OCI-LY3 (cell line): ENCODE measurements at regions not wholly inside any gene's neighbourhood (a gene's known extent, or its start where the extent isn't known, plus 50 kb on each side); places are given as distances from the start of the nearest gene placed in this dataset.

Experiments
- EZH2phosphoT487 ChIP-seq: fragments of 200-600 bp; shearing (Covaris generic); IDR thresholded peaks from 2 replicates; pipeline ENCODE4 v1.6.1; 2018; ENCODE audit warnings: antibody characterized with exemption, mixed run types, low read depth
- TF ChIP-seq, protein P1 (sequence below): fragments of 200-600, 300-600 bp; sonication (generic); IDR thresholded peaks from 2 replicates; pipeline ENCODE4 v1.5.1; 2014; ENCODE audit warnings: antibody characterized with exemption, low read length, low read depth

DNA sequence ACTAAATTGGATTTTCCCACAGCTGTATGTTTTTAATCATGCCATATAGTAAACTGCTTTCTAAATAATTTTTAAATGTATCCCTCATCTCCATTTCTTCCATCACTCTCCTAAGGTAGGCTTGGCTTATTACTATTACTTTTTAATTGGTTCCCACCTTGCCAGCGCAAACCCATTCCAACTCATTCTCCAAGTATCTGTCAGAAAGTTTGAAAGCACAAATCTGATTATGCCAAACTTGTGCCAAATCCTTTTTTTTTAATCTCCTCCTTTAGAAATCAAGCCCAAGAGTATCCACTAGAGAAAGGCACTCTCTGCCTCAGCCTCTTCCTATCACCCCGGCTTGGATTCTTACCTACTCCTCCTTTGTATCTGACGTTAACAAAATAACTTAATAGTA is 784.5 kb downstream of the TBL1XR1 start:
- TF ChIP-seq, protein P1, sequence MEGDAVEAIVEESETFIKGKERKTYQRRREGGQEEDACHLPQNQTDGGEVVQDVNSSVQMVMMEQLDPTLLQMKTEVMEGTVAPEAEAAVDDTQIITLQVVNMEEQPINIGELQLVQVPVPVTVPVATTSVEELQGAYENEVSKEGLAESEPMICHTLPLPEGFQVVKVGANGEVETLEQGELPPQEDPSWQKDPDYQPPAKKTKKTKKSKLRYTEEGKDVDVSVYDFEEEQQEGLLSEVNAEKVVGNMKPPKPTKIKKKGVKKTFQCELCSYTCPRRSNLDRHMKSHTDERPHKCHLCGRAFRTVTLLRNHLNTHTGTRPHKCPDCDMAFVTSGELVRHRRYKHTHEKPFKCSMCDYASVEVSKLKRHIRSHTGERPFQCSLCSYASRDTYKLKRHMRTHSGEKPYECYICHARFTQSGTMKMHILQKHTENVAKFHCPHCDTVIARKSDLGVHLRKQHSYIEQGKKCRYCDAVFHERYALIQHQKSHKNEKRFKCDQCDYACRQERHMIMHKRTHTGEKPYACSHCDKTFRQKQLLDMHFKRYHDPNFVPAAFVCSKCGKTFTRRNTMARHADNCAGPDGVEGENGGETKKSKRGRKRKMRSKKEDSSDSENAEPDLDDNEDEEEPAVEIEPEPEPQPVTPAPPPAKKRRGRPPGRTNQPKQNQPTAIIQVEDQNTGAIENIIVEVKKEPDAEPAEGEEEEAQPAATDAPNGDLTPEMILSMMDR, result no peak
- TF ChIP-seq EZH2phosphoT487, result no peak
